H9 (cell line): ENCODE measurements at regions not wholly inside any gene's neighbourhood (a gene's known extent, or its start where the extent isn't known, plus 50 kb on each side); places are given as distances from the start of the nearest gene placed in this dataset.

Experiments used
- DNase-seq: peaks from one replicate; pipeline ENCODE4 v3.0.0-alpha.2; 2017
- H2AFZ ChIP-seq: one replicate; pipeline ENCODE4 v1.6.1; 2013; ENCODE audit warnings: mild to moderate bottlenecking, low read length, control low read depth, moderate library complexity
- H2AK5ac ChIP-seq: 2 replicates; pipeline ENCODE4 v1.6.1; 2013; ENCODE audit warnings: low read length, control low read depth, mixed read lengths; ENCODE audit not compliant: insufficient read length
- H2BK120ac ChIP-seq: one replicate; pipeline ENCODE4 v1.6.1; 2013; ENCODE audit warnings: low read depth, mild to moderate bottlenecking, low read length, control low read depth, inconsistent platforms; ENCODE audit not compliant: poor library complexity, severe bottlenecking
- H2BK12ac ChIP-seq: 2 replicates; pipeline ENCODE4 v1.6.1; 2013; ENCODE audit warnings: low read length, control low read depth, mixed read lengths, low read depth; ENCODE audit not compliant: insufficient read length
- H2BK15ac ChIP-seq: 2 replicates; pipeline ENCODE4 v1.6.1; 2013; ENCODE audit warnings: low read depth, low read length, control low read depth
- H2BK20ac ChIP-seq: one replicate; pipeline ENCODE4 v1.6.1; 2013; ENCODE audit warnings: low read depth, mild to moderate bottlenecking, low read length, control low read depth, inconsistent platforms; ENCODE audit not compliant: poor library complexity, severe bottlenecking
- H2BK5ac ChIP-seq: 2 replicates; pipeline ENCODE4 v1.6.1; 2013; ENCODE audit warnings: low read length, control low read depth, mixed read lengths; ENCODE audit not compliant: insufficient read length
- H3K14ac ChIP-seq: 2 replicates; pipeline ENCODE4 v1.6.1; 2013; ENCODE audit warnings: low read length, control low read depth; ENCODE audit not compliant: insufficient read depth
- H3K18ac ChIP-seq: 2 replicates; pipeline ENCODE4 v1.6.1; 2013; ENCODE audit warnings: low read depth, mild to moderate bottlenecking, mixed read lengths, low read length, control low read depth; ENCODE audit not compliant: insufficient read length
- H3K23ac ChIP-seq: 2 replicates; pipeline ENCODE4 v1.6.1; 2013; ENCODE audit warnings: low read length, control low read depth, mixed read lengths, low read depth; ENCODE audit not compliant: insufficient read length
- H3K23me2 ChIP-seq: 2 replicates; pipeline ENCODE4 v1.6.1; 2013; ENCODE audit warnings: low read depth, mild to moderate bottlenecking, mixed read lengths, low read length, control low read depth; ENCODE audit not compliant: insufficient read length, poor library complexity, severe bottlenecking
- H3K27ac ChIP-seq: 2 replicates; pipeline ENCODE4 v1.5.1; 2013; ENCODE audit warnings: low read length, control low read depth, mixed read lengths, low read depth; ENCODE audit not compliant: insufficient read length
- H3K27me3 ChIP-seq: 2 replicates; pipeline ENCODE4 v1.6.1; 2013; ENCODE audit warnings: low read length, control low read depth, inconsistent platforms; ENCODE audit not compliant: insufficient read depth
- H3K4ac ChIP-seq: 2 replicates; pipeline ENCODE4 v1.6.1; 2013; ENCODE audit warnings: low read depth, mild to moderate bottlenecking, control low read depth, inconsistent platforms, low read length, moderate library complexity
- H3K4me1 ChIP-seq: 2 replicates; pipeline ENCODE4 v1.6.1; 2013; ENCODE audit warnings: low read length, control low read depth, inconsistent platforms; ENCODE audit not compliant: insufficient read depth
- H3K4me2 ChIP-seq: 2 replicates; pipeline ENCODE4 v1.6.1; 2013; ENCODE audit warnings: low read length, control low read depth, mixed read lengths; ENCODE audit not compliant: insufficient read length, insufficient read depth
- H3K56ac ChIP-seq: 2 replicates; pipeline ENCODE4 v1.6.1; 2013; ENCODE audit warnings: low read depth, mild to moderate bottlenecking, mixed read lengths, low read length, control low read depth; ENCODE audit not compliant: insufficient read length
- H3K79me1 ChIP-seq: 2 replicates; pipeline ENCODE4 v1.6.1; 2013; ENCODE audit warnings: low read depth, mild to moderate bottlenecking, moderate library complexity, low read length, control low read depth, inconsistent platforms; ENCODE audit not compliant: insufficient read depth, poor library complexity, severe bottlenecking
- H3K79me2 ChIP-seq: 2 replicates; pipeline ENCODE4 v1.6.1; 2013; ENCODE audit warnings: low read length, control low read depth, inconsistent platforms; ENCODE audit not compliant: insufficient read depth
- H3K9ac ChIP-seq: 2 replicates; pipeline ENCODE4 v1.6.1; 2013; ENCODE audit warnings: low read length, control low read depth, mixed read lengths; ENCODE audit not compliant: insufficient read length; ENCODE audit errors: extremely low read depth
- H3K9me3 ChIP-seq: one replicate; pipeline ENCODE4 v1.6.1; 2013; ENCODE audit warnings: low read depth, low read length, inconsistent platforms; ENCODE audit not compliant: control insufficient read depth
- H3T11ph ChIP-seq: one replicate; pipeline ENCODE4 v1.6.1; 2013; ENCODE audit warnings: mild to moderate bottlenecking, low read length, control low read depth, inconsistent platforms
- H4K20me1 ChIP-seq: one replicate; pipeline ENCODE4 v1.6.1; 2013; ENCODE audit not compliant: control insufficient read depth, insufficient read length, insufficient read depth
- H4K5ac ChIP-seq: 2 replicates; pipeline ENCODE4 v1.6.1; 2013; ENCODE audit warnings: low read depth, mild to moderate bottlenecking, mixed read lengths, low read length, control low read depth; ENCODE audit not compliant: insufficient read length
- H4K8ac ChIP-seq: replicated peaks from 2 replicates; pipeline ENCODE4 v1.6.1; 2013; ENCODE audit warnings: low read length, control low read depth, mixed read lengths, low read depth; ENCODE audit not compliant: insufficient read length
- H4K91ac ChIP-seq: 2 replicates; pipeline ENCODE4 v1.6.1; 2013; ENCODE audit warnings: low read depth, mild to moderate bottlenecking, moderate library complexity, mixed read lengths, low read length, control low read depth; ENCODE audit not compliant: insufficient read length
- H3K27ac Mint-ChIP-seq, 3 experiments: 2 replicates in 2 of 3; 3 replicates in 1 of 3; pipeline ENCODE4 v1.8.0; 2020 to 2021; ENCODE audit warnings: mixed read lengths in 3 of 3, mild to moderate bottlenecking in 1 of 3, moderate library complexity in 1 of 3
- H3K27me3 Mint-ChIP-seq: 2 replicates; pipeline ENCODE4 v1.8.0; 2021; ENCODE audit warnings: low read depth, mild to moderate bottlenecking, moderate library complexity, mixed read lengths
- H3K36me3 Mint-ChIP-seq, 3 experiments: 2 replicates in 2 of 3; 3 replicates in 1 of 3; pipeline ENCODE4 v1.8.0; 2020 to 2021; ENCODE audit warnings: low read depth in 3 of 3, mixed read lengths in 3 of 3; ENCODE audit not compliant: insufficient read depth in 1 of 3
- H3K4me1 Mint-ChIP-seq, 2 experiments: 2 replicates each; pipeline ENCODE4 v1.8.0; 2020; ENCODE audit warnings: mixed read lengths in 2 of 2
- H3K4me3 Mint-ChIP-seq, 2 experiments: 2 replicates in 1 of 2; 3 replicates in 1 of 2; pipeline ENCODE4 v1.8.0; 2020 to 2021; ENCODE audit warnings: mild to moderate bottlenecking in 2 of 2, mixed read lengths in 2 of 2, moderate library complexity in 1 of 2
- H3K9me3 Mint-ChIP-seq, 2 experiments: 2 replicates in 1 of 2; 3 replicates in 1 of 2; pipeline ENCODE4 v1.8.0; 2020; ENCODE audit warnings: mild to moderate bottlenecking in 2 of 2, mixed read lengths in 2 of 2, moderate library complexity in 1 of 2
- WGBS: extraction: QIAGEN DNeasy Blood & Tissue Kit; methylation state at CpG from one replicate; pipeline ENCODE4 v1.1.7; 2013; ENCODE audit warnings: missing lambda C conversion rate, low lambda C conversion rate, mixed read lengths; ENCODE audit not compliant: insufficient read length; ENCODE audit errors: extremely low coverage; 5-methylcytosine and 5-hydroxymethylcytosine counted together
- TF ChIP-seq, protein P1 (sequence below): fragments of 200-600 bp; sonication (generic); conservative IDR thresholded peaks from 3 replicates; pipeline ENCODE4 v1.8.0; 2021; ENCODE audit warnings: antibody characterized with exemption, mild to moderate bottlenecking

- WGBS = no CpG with 5 or more reads among the region's 3 CpGs
Measured at GRCh38 chr17:15891318-15891717, 53.6 kb upstream of the ADORA2B start.

More at GRCh38 chr17:15891318-15891717, 53.6 kb upstream of the ADORA2B start:
- no peaks in the 10 kb centered on the region for H3K79me2 ChIP-seq
- H4K91ac ChIP-seq = no peak overlapping the region
- H3T11ph ChIP-seq = no peak overlapping the region
- peaks cover 5 to 9% of the 10 kb centered on the region in 2 experiments for H3K4me1 Mint-ChIP-seq
- no peaks in the 10 kb centered on the region for H3K4me1 ChIP-seq
- no peaks in the 10 kb centered on the region for H3K9me3 ChIP-seq
- no peak overlapping the region for H2BK20ac ChIP-seq
- no peak overlapping the region for H2BK15ac ChIP-seq
- H4K8ac ChIP-seq = no peak overlapping the region
- H3K9ac ChIP-seq = no peak overlapping the region
- H3K4me3 Mint-ChIP-seq = no peak overlapping the region
- H3K18ac ChIP-seq = no peak overlapping the region
- no peak overlapping the region for H2BK5ac ChIP-seq
- H4K20me1 ChIP-seq = no peaks in the 10 kb centered on the region
- no peaks in the 10 kb centered on the region for H3K79me1 ChIP-seq
- TF ChIP-seq, protein P1, sequence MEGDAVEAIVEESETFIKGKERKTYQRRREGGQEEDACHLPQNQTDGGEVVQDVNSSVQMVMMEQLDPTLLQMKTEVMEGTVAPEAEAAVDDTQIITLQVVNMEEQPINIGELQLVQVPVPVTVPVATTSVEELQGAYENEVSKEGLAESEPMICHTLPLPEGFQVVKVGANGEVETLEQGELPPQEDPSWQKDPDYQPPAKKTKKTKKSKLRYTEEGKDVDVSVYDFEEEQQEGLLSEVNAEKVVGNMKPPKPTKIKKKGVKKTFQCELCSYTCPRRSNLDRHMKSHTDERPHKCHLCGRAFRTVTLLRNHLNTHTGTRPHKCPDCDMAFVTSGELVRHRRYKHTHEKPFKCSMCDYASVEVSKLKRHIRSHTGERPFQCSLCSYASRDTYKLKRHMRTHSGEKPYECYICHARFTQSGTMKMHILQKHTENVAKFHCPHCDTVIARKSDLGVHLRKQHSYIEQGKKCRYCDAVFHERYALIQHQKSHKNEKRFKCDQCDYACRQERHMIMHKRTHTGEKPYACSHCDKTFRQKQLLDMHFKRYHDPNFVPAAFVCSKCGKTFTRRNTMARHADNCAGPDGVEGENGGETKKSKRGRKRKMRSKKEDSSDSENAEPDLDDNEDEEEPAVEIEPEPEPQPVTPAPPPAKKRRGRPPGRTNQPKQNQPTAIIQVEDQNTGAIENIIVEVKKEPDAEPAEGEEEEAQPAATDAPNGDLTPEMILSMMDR = no peak
- no peak overlapping the region for H2BK12ac ChIP-seq
- H3K23ac ChIP-seq = no peak overlapping the region
- H3K27ac Mint-ChIP-seq = no peak overlapping the region
- H3K9me3 Mint-ChIP-seq = no peaks in the 10 kb centered on the region; a peak in 1 of 5 replicates
- no peaks in the 10 kb centered on the region for H3K27me3 ChIP-seq
- H3K14ac ChIP-seq = no peak overlapping the region
- no peak overlapping the region for H3K27ac ChIP-seq
- no peak overlapping the region for H3K56ac ChIP-seq
- no peak overlapping the region for H3K4ac ChIP-seq
- no peak overlapping the region for H2AK5ac ChIP-seq
- H4K5ac ChIP-seq = no peak overlapping the region
- H3K4me2 ChIP-seq = no peak overlapping the region
- H3K27me3 Mint-ChIP-seq = no peaks in the 10 kb centered on the region; the same call in 1 of the 2 replicates
- H2AFZ ChIP-seq = no peak overlapping the region
- no peak overlapping the region for H2BK120ac ChIP-seq
- no peaks in the 10 kb centered on the region for H3K23me2 ChIP-seq
- no peaks in the 10 kb centered on the region; a peak in 1 of 7 replicates for H3K36me3 Mint-ChIP-seq
- DNase-seq = no peak
